Left ventricle myocardium inferior (tissue), 1 donor: ENCODE measurements at regions not wholly inside any gene's neighbourhood (a gene's known extent, or its start where the extent isn't known, plus 50 kb on each side); places are given as distances from the start of the nearest gene placed in this dataset.

Source experiments
- DNase-seq: peaks from one replicate; pipeline ENCODE4 v3.0.0-alpha.2; 2020
- H3K27ac ChIP-seq: fragments of 200-600 bp; replicated peaks from 2 replicates; pipeline ENCODE4 v1.8.0; 2021
- H3K27me3 ChIP-seq: fragments of 200-600 bp; 2 replicates; pipeline ENCODE4 v1.8.0; 2021; ENCODE audit warnings: low read depth
- H3K36me3 ChIP-seq: fragments of 200-600 bp; 2 replicates; pipeline ENCODE4 v1.8.0; 2021
- H3K4me1 ChIP-seq: fragments of 200-600 bp; 2 replicates; pipeline ENCODE4 v1.8.0; 2021
- H3K4me3 ChIP-seq: fragments of 200-600 bp; 2 replicates; pipeline ENCODE4 v1.8.0; 2021; ENCODE audit warnings: mild to moderate bottlenecking, moderate library complexity
- H3K9me3 ChIP-seq: fragments of 200-600 bp; replicated peaks from 2 replicates; pipeline ENCODE4 v1.8.0; 2021
- CTCF ChIP-seq: fragments of 200-600 bp; IDR thresholded peaks from 2 replicates; pipeline ENCODE4 v1.8.0; 2021; ENCODE audit warnings: antibody characterized with exemption, mild to moderate bottlenecking, borderline replicate concordance
- intact Hi-C: fragments of 100-400 bp; cut with micrococcal nuclease; formaldehyde crosslinking; loops from one replicate; pipeline ENCODE4 v1.11.0; 2022
- donor health status: DM: no; HTN: yes; CAD: no; lungs with severe emphysema.

DNA sequence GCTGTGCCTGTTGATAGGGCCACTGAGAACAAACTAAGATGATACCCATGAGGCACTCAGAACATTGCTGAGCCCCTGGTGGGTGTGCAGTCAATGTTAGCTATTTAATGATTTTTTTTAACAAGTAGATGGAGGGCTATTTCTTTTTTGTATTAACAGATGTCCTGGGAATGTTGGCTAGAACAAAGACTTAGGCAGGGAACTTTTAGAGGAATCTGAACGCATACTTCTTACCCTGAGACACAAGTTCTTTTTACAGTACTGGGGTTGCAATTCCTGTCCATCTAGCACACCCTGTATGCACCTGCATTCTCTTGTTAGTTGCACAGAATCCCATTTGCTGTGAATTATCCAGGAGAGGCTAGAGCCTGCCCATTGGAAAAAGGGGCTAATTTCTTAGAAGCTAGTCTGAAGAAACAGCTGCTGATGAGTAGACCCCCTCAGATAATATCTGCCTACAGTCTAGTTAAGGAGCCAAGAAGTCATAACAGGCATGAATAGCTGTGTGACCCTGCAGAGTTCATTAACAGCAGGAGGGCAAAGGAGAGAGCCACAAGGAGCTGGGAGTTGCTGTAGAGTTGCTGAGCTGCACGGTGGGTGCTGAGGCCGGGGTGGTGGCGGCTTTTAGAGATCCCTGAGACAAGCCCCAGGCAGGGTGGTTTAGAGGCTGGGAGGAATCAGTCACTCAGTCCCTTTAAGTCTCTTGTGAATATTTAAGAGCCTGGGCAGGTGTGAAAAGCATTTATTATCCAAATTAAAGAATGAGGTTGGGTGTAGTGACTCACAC, 103.7 kb upstream of the FZD8 start:
- intact Hi-C loops, result no loop called here
- H3K9me3 ChIP-seq, result no peaks in the 10 kb centered on the region
- H3K4me3 ChIP-seq, result no peak overlapping the region
- no peak for DNase-seq
- H3K27ac ChIP-seq, result no peak overlapping the region
- no peak for TF ChIP-seq CTCF
- peaks cover 17% of the 10 kb centered on the region for H3K27me3 ChIP-seq
- H3K4me1 ChIP-seq, result no peaks in the 10 kb centered on the region
- H3K36me3 ChIP-seq, result no peaks in the 10 kb centered on the region

DNA sequence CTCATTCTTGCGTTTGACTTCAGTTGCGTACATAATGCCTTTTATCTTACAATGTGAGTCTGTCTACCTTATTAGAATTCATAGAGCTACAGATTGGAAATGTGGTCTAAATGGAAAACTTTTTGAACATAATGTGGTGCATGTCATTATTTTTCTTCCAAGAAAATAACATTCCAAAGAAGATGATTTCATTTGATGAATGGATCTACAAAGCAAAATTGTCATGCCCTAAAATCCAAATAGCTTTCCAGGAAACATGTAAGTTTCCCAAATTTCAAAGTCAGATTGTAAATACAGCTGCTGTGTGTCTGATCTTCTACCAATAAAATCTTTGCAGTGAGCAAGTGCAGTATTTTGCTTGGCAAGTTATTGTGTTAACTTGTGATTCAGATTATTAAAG, 101.8 kb upstream of the FZD8 start:
- Histone ChIP-seq H3K27me3 (peaks cover 17% of the 10 kb centered on the region), H3K9me3 (no peaks in the 10 kb centered on the region), H3K36me3 (no peaks in the 10 kb centered on the region), H3K4me3 (no peak overlapping the region), H3K27ac (no peak overlapping the region), H3K4me1 (no peaks in the 10 kb centered on the region)
- intact Hi-C loops, result no loop called here
- TF ChIP-seq CTCF, result no peak
- DNase-seq, result no peak

DNA sequence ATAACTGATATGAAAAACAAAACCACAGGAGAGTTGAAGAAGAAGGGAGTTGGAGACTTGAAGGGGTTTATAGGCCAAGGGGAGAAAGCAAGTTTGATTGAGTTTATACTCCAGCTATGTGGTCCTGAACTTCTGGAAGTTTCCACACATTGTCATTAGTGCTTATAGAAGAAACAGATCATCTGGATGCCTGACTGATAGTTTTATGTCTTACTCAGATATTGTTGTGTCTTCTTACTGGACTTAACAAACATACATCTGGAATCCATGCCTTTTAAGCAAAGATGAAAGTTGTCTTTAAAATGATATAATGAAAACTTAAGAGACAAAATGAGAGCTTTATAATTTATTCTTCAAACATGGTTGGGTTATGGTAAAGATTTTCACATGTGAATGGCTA, 101.3 kb upstream of the FZD8 start:
- no peak for DNase-seq
- Histone ChIP-seq H3K4me1 (no peaks in the 10 kb centered on the region), H3K27me3 (peaks cover 17% of the 10 kb centered on the region), H3K36me3 (no peaks in the 10 kb centered on the region), H3K4me3 (no peak overlapping the region), H3K9me3 (no peaks in the 10 kb centered on the region), H3K27ac (no peak overlapping the region)
- intact Hi-C loops, result no loop called here
- no peak for TF ChIP-seq CTCF

GRCh38 chr10:35739998-35740397, 97.9 kb upstream of the FZD8 start:
- Histone ChIP-seq H3K9me3 (peaks cover 8% of the 10 kb centered on the region), H3K4me1 (no peaks in the 10 kb centered on the region), H3K27ac (no peak overlapping the region), H3K36me3 (no peaks in the 10 kb centered on the region), H3K4me3 (no peak overlapping the region), H3K27me3 (no peaks in the 10 kb centered on the region)
- no peak for DNase-seq
- TF ChIP-seq CTCF, result no peak
- intact Hi-C loops, result no loop called here

- no peak for TF ChIP-seq CTCF
- intact Hi-C loops, result no loop called here
- no peaks in the 10 kb centered on the region for H3K27me3 ChIP-seq
- no peak overlapping the region for H3K4me3 ChIP-seq
- DNase-seq, result no peak
- H3K4me1 ChIP-seq, result no peaks in the 10 kb centered on the region
- H3K36me3 ChIP-seq, result no peaks in the 10 kb centered on the region
- peaks cover 16% of the 10 kb centered on the region for H3K9me3 ChIP-seq
- H3K27ac ChIP-seq, result no peak overlapping the region
Measured at GRCh38 chr10:35735412-35735811, 93.3 kb upstream of the FZD8 start.
